ENCODE measurements at regions not wholly inside any gene's neighbourhood (a gene's known extent, or its start where the extent isn't known, plus 50 kb on each side); places are given as distances from the start of the nearest gene placed in this dataset.

- FAIRE-seq (no peak), ATAC-seq (no peak), DNase-seq (ENCODE audit: low read depth, low spot score) (no peak)
- CTCF ChIA-PET: interaction anchor here (0.8 kb wide), 1 partner anchor 628 kb away, joined by 3 read pairs; no protein-coding TSS in a partner anchor
- BruUV-seq (replicated peaks): no TSS peak
- Histone ChIP-seq H3K27ac (ENCODE audit: control insufficient read depth, insufficient read depth) (no peak overlapping the region), H4K20me1 (ENCODE audit: control insufficient read depth, insufficient read depth) (no peaks in the 10 kb centered on the region), H3K4me3 (no peak overlapping the region), H3K9ac (ENCODE audit: control insufficient read depth, insufficient read depth, low read length) (no peak overlapping the region), H3K4me2 (ENCODE audit: control insufficient read depth, insufficient read depth) (no peak overlapping the region), H3K9me3 (replicated peaks; ENCODE audit: control insufficient read depth, insufficient read depth, low read length) (no peaks in the 10 kb centered on the region), H3K4me1 (ENCODE audit: control insufficient read depth, insufficient read depth, low read length) (no peaks in the 10 kb centered on the region), H3K36me3 (ENCODE audit: control insufficient read depth in 2 of 2, insufficient read depth in 2 of 2, low read length in 1 of 2) (no peaks in the 10 kb centered on the region), H2AFZ (ENCODE audit: control insufficient read depth, low read depth, low read length) (no peak overlapping the region), H3K27me3 (replicated peaks in 1 of 2; ENCODE audit: control insufficient read depth in 2 of 2, insufficient read depth in 2 of 2, low read length in 1 of 2) (no peaks in the 10 kb centered on the region; a peak in 1 of 4 replicates), H3K79me2 (ENCODE audit: control insufficient read depth, insufficient read depth, low read length) (no peaks in the 10 kb centered on the region)
- TF ChIP-seq RFX5 (IDR thresholded peaks at IDR 0.05; ENCODE audit: low read depth, low read length): no peak
- TF ChIP-seq RELA (IDR thresholded peaks at IDR 0.05; ENCODE audit: borderline replicate concordance, partially characterized antibody): no peak
- TF ChIP-seq BRCA1 (IDR thresholded peaks at IDR 0.05; ENCODE audit: low read depth, low read length): no peak
- RAD21 ChIA-PET (ENCODE audit: unreplicated experiment): no interaction called here
- intact Hi-C loops (cut with micrococcal nuclease; ENCODE audit: unreplicated experiment): no loop called here
- WGBS (ENCODE audit: insufficient coverage, insufficient replicate concordance, low lambda C conversion rate, missing lambda C conversion rate): 45% methylated on average over 9 of the region's 9 CpGs
- SMC1A ChIA-PET (ENCODE audit: uncharacterized antibody, unreplicated experiment): no interaction called here
- in situ Hi-C loops (cut with MboI): no loop called here
- POLR2A ChIA-PET: no interaction called here
Observed at GRCh38 chr9:95588724-95589588, 72.2 kb upstream of the PTCH1 start.

- WGBS (ENCODE audit: insufficient coverage, insufficient replicate concordance, low lambda C conversion rate, missing lambda C conversion rate): 28% methylated on average over 10 of the region's 10 CpGs
- POLR2A ChIA-PET: no interaction called here
- no peak overlapping the region for H3K4me2 ChIP-seq (ENCODE audit: control insufficient read depth, insufficient read depth)
- SMC1A ChIA-PET (ENCODE audit: uncharacterized antibody, unreplicated experiment): interaction anchor here (0.7 kb wide), 1 partner anchor 173 kb away, joined by 3 read pairs; no protein-coding TSS in a partner anchor
- H3K4me1 ChIP-seq (ENCODE audit: control insufficient read depth, insufficient read depth, low read length): no peaks in the 10 kb centered on the region
- H3K27ac ChIP-seq (ENCODE audit: control insufficient read depth, insufficient read depth): no peak overlapping the region
- H3K9ac ChIP-seq (ENCODE audit: control insufficient read depth, insufficient read depth, low read length): no peak overlapping the region
- RAD21 ChIA-PET (ENCODE audit: unreplicated experiment): interaction anchor here (0.7 kb wide), 1 partner anchor 10 kb away, joined by 3 read pairs; no protein-coding TSS in a partner anchor
- in situ Hi-C loops (cut with MboI) (no loop called here), intact Hi-C loops (cut with micrococcal nuclease; ENCODE audit: unreplicated experiment) (no loop called here)
- TF ChIP-seq ZSCAN29 (IDR thresholded peaks at IDR 0.05): no peak
- no peak for TF ChIP-seq NR2C1 (IDR thresholded peaks at IDR 0.05)
- TF ChIP-seq DPF2 (IDR thresholded peaks at IDR 0.05): no peak
- H2AFZ ChIP-seq (ENCODE audit: control insufficient read depth, low read depth, low read length): no peak overlapping the region
- no peak for FAIRE-seq
- no peaks in the 10 kb centered on the region for H3K36me3 ChIP-seq (ENCODE audit: control insufficient read depth in 2 of 2, insufficient read depth in 2 of 2, low read length in 1 of 2)
- CTCF ChIA-PET: no interaction called here
- H3K27me3 ChIP-seq (replicated peaks in 1 of 2; ENCODE audit: control insufficient read depth in 2 of 2, insufficient read depth in 2 of 2, low read length in 1 of 2): no peaks in the 10 kb centered on the region
- DNase-seq (ENCODE audit: low read depth, low spot score): no peak
- no peaks in the 10 kb centered on the region for H3K79me2 ChIP-seq (ENCODE audit: control insufficient read depth, insufficient read depth, low read length)
- ATAC-seq: no peak
- BruUV-seq (replicated peaks): no TSS peak
- H3K9me3 ChIP-seq (replicated peaks; ENCODE audit: control insufficient read depth, insufficient read depth, low read length): no peaks in the 10 kb centered on the region
- H4K20me1 ChIP-seq (ENCODE audit: control insufficient read depth, insufficient read depth): no peaks in the 10 kb centered on the region
- no peak overlapping the region for H3K4me3 ChIP-seq
Observed at GRCh38 chr9:95587021-95587964, 70.5 kb upstream of the PTCH1 start.
